ENCODE measurements at regions not wholly inside any gene's neighbourhood (a gene's known extent, or its start where the extent isn't known, plus 50 kb on each side); places are given as distances from the start of the nearest gene placed in this dataset.

DNA sequence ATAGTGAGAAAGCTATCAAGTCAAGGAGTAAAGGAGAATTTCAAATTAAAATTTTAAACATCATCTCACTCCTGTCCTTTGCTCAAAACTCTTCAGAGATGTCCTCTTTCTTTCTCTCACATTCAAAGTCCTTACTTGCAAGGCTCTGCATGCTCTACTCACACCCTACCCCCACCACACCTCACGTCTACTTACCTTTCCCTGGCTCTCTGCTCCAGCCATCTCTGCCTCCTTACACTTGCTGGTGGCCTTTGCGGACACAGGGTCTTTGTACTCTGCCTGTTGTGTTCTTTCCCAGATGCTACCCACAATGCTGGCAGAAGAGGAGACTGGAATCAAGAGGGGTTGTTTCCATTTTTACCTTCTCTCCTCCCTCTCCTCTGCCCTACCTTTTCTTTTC lies 405.2 kb downstream of the INSC start:
- TF ChIP-seq POLR2A (IDR thresholded peaks at IDR 0.05) = no peak
- TF ChIP-seq, protein P1, sequence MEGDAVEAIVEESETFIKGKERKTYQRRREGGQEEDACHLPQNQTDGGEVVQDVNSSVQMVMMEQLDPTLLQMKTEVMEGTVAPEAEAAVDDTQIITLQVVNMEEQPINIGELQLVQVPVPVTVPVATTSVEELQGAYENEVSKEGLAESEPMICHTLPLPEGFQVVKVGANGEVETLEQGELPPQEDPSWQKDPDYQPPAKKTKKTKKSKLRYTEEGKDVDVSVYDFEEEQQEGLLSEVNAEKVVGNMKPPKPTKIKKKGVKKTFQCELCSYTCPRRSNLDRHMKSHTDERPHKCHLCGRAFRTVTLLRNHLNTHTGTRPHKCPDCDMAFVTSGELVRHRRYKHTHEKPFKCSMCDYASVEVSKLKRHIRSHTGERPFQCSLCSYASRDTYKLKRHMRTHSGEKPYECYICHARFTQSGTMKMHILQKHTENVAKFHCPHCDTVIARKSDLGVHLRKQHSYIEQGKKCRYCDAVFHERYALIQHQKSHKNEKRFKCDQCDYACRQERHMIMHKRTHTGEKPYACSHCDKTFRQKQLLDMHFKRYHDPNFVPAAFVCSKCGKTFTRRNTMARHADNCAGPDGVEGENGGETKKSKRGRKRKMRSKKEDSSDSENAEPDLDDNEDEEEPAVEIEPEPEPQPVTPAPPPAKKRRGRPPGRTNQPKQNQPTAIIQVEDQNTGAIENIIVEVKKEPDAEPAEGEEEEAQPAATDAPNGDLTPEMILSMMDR (IDR thresholded peaks at IDR 0.05) = no peak
- no peak for TF ChIP-seq POLR2AphosphoS5 (IDR thresholded peaks at IDR 0.05)

All from breast epithelium (tissue), 3 donors.